ENCODE measurements at regions not wholly inside any gene's neighbourhood (a gene's known extent, or its start where the extent isn't known, plus 50 kb on each side); places are given as distances from the start of the nearest gene placed in this dataset.
A peak's percentile ranks its signal among the peaks of the same experiment; 100 is the strongest.

GRCh38 chr5:172542651-172543131, 88.4 kb upstream of the SH3PXD2B start:
- TF ChIP-seq CTCF (IDR thresholded peaks at IDR 0.05) = no peak
- intact Hi-C loops (cut with DNase I; ENCODE audit: low total_unique reads) = no loop called here
- peaks cover 0 to 10% of the 10 kb centered on the region in 2 donors for H3K27me3 ChIP-seq
- H3K36me3 ChIP-seq = no peaks in the 10 kb centered on the region
- H3K4me3 ChIP-seq = no peak overlapping the region
- H3K9me3 ChIP-seq = no peaks in the 10 kb centered on the region
- peak in 1 of 2 donors; percentile 60 for DNase-seq
- H3K4me1 ChIP-seq = no peaks in the 10 kb centered on the region
- H3K27ac ChIP-seq = no peak overlapping the region

- DNase-seq = peak in 1 of 2 donors; percentile 7
- intact Hi-C loops (cut with DNase I; ENCODE audit: low total_unique reads) = no loop called here
These were observed 87.4 kb upstream of the SH3PXD2B start for GRCh38 chr5:172541773-172542136.

GRCh38 chr5:172541099-172541772, 86.9 kb upstream of the SH3PXD2B start:
- Histone ChIP-seq H3K4me3 (no peak overlapping the region), H3K4me1 (no peaks in the 10 kb centered on the region), H3K27me3 (peaks cover 0 to 10% of the 10 kb centered on the region in 2 donors), H3K36me3 (no peaks in the 10 kb centered on the region), H3K9me3 (no peaks in the 10 kb centered on the region), H3K27ac (no peak overlapping the region)
- DNase-seq = peak in 1 of 2 donors; percentile 20
- intact Hi-C loops (cut with DNase I; ENCODE audit: low total_unique reads) = no loop called here
- no peak for TF ChIP-seq CTCF (IDR thresholded peaks at IDR 0.05)

More at GRCh38 chr5:172541773-172542136, 87.4 kb upstream of the SH3PXD2B start:
- TF ChIP-seq CTCF (IDR thresholded peaks at IDR 0.05) = no peak
- H3K27me3 ChIP-seq = peaks cover 0 to 10% of the 10 kb centered on the region in 2 donors
- H3K36me3 ChIP-seq = no peaks in the 10 kb centered on the region
- H3K27ac ChIP-seq = no peak overlapping the region
- no peak overlapping the region for H3K4me3 ChIP-seq
- H3K4me1 ChIP-seq = no peaks in the 10 kb centered on the region
- H3K9me3 ChIP-seq = no peaks in the 10 kb centered on the region

GRCh38 chr5:172540099-172540870, 86.0 kb upstream of the SH3PXD2B start:
- Histone ChIP-seq H3K27me3 (peaks cover 0 to 9% of the 10 kb centered on the region in 2 donors), H3K4me3 (no peak overlapping the region), H3K9me3 (no peaks in the 10 kb centered on the region), H3K27ac (no peak overlapping the region), H3K36me3 (no peaks in the 10 kb centered on the region), H3K4me1 (no peaks in the 10 kb centered on the region)
- intact Hi-C loops (cut with DNase I; ENCODE audit: low total_unique reads) = no loop called here
- TF ChIP-seq CTCF (IDR thresholded peaks at IDR 0.05) = no peak
- peak in 1 of 2 donors; percentile 19 for DNase-seq

- no peak for DNase-seq
- H3K9me3 ChIP-seq = no peaks in the 10 kb centered on the region
- H3K4me1 ChIP-seq = peaks cover 0 to 18% (median 12%) of the 10 kb centered on the region in 4 donors
- no peaks in the 10 kb centered on the region for H3K36me3 ChIP-seq
- intact Hi-C loops (cut with DNase I; ENCODE audit: low total_unique reads) = no loop called here
- H3K27me3 ChIP-seq = no peaks in the 10 kb centered on the region
- TF ChIP-seq CTCF (IDR thresholded peaks at IDR 0.05) = no peak
- no peak overlapping the region for H3K4me3 ChIP-seq
- H3K27ac ChIP-seq = no peak overlapping the region
These were observed 80.8 kb upstream of the SH3PXD2B start for GRCh38 chr5:172535108-172535445.
